ENCODE measurements at regions not wholly inside any gene's neighbourhood (a gene's known extent, or its start where the extent isn't known, plus 50 kb on each side); places are given as distances from the start of the nearest gene placed in this dataset.

- Histone ChIP-seq H3K27me3 (no peaks in the 10 kb centered on the region), H3K4me1 (no peaks in the 10 kb centered on the region), H3K36me3 (no peaks in the 10 kb centered on the region), H3K27ac (peak overlapping the region in 1 of 2 donors; percentile 19), H3K4me3 (no peak overlapping the region), H3K9me3 (no peaks in the 10 kb centered on the region)
- TF ChIP-seq, protein P1, sequence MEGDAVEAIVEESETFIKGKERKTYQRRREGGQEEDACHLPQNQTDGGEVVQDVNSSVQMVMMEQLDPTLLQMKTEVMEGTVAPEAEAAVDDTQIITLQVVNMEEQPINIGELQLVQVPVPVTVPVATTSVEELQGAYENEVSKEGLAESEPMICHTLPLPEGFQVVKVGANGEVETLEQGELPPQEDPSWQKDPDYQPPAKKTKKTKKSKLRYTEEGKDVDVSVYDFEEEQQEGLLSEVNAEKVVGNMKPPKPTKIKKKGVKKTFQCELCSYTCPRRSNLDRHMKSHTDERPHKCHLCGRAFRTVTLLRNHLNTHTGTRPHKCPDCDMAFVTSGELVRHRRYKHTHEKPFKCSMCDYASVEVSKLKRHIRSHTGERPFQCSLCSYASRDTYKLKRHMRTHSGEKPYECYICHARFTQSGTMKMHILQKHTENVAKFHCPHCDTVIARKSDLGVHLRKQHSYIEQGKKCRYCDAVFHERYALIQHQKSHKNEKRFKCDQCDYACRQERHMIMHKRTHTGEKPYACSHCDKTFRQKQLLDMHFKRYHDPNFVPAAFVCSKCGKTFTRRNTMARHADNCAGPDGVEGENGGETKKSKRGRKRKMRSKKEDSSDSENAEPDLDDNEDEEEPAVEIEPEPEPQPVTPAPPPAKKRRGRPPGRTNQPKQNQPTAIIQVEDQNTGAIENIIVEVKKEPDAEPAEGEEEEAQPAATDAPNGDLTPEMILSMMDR (IDR thresholded peaks at IDR 0.05), result no peak
- no peak for DNase-seq (ENCODE audit: low spot score)
Observed at GRCh38 chr13:76523740-76524340, 362.4 kb downstream of the KCTD12 start.

GRCh38 chr13:76522083-76522755, 364.0 kb downstream of the KCTD12 start:
- no peaks in the 10 kb centered on the region for H3K27me3 ChIP-seq
- H3K27ac ChIP-seq, result no peak overlapping the region
- H3K9me3 ChIP-seq, result no peaks in the 10 kb centered on the region
- TF ChIP-seq, protein P1 (IDR thresholded peaks at IDR 0.05), result no peak
- H3K4me1 ChIP-seq, result no peaks in the 10 kb centered on the region
- H3K36me3 ChIP-seq, result no peaks in the 10 kb centered on the region
- no peak for DNase-seq (ENCODE audit: low spot score)
- H3K4me3 ChIP-seq, result no peak overlapping the region

DNA sequence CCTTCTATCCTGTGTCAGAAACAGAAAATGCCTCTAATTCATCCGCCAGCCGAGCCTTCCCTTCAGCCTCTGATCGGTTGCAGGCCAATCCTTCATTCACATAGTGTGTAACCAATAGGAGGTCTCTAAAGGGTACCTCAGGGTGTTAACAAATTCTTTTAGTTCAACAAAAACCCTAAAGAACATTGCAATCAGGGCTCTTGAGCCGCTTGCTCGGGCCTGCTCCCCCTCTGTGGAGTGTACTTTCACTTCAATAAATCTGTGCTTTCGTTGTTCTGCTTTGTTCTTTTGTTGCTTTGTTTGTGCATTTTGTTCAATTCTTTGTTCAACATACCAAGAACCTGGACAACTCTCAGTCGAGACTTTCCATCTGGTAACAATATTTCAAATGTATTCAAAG, 366.5 kb downstream of the KCTD12 start:
- Histone ChIP-seq H3K27ac (no peak overlapping the region), H3K4me3 (no peak overlapping the region), H3K36me3 (no peaks in the 10 kb centered on the region), H3K27me3 (no peaks in the 10 kb centered on the region), H3K9me3 (no peaks in the 10 kb centered on the region), H3K4me1 (no peaks in the 10 kb centered on the region)
- DNase-seq (ENCODE audit: low spot score), result no peak
- TF ChIP-seq, protein P1 (IDR thresholded peaks at IDR 0.05), result no peak

DNA sequence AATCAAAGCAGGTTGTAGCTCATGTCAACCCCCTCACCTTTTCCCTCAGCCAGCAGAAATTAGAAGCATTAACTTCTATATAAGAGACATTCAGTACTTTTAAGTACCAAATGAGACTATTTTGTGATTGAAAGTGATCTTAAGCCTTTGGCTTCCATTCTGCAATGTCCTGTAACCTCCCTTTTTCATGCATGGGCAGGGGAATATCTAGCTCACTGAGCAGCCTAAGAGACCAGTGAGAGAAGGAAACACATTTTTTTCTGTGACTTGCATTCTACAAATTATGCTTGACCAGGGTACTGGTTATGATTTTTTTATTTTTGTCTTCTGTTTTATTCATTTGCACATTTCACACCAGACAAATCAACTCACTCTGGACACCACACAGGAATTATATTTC, 369.6 kb downstream of the KCTD12 start:
- Histone ChIP-seq H3K27me3 (no peaks in the 10 kb centered on the region), H3K27ac (no peak overlapping the region)
- TF ChIP-seq, protein P1 (IDR thresholded peaks at IDR 0.05), result no peak

GRCh38 chr13:76516013-76516412, 370.2 kb downstream of the KCTD12 start:
- TF ChIP-seq, protein P1 (IDR thresholded peaks at IDR 0.05), result no peak
- Histone ChIP-seq H3K27ac (no peak overlapping the region), H3K36me3 (no peaks in the 10 kb centered on the region), H3K9me3 (no peaks in the 10 kb centered on the region), H3K4me1 (no peaks in the 10 kb centered on the region), H3K27me3 (no peaks in the 10 kb centered on the region), H3K4me3 (no peak overlapping the region)
- DNase-seq (ENCODE audit: low spot score), result no peak

More for the DNA sequence above, 369.6 kb downstream of the KCTD12 start:
- Histone ChIP-seq H3K9me3 (no peaks in the 10 kb centered on the region), H3K4me1 (no peaks in the 10 kb centered on the region), H3K36me3 (no peaks in the 10 kb centered on the region), H3K4me3 (no peak overlapping the region)
- no peak for DNase-seq (ENCODE audit: low spot score)

All from right atrium auricular region (tissue), 2 donors.